Right renal cortex interstitium (tissue), 3 donors: ENCODE measurements at regions not wholly inside any gene's neighbourhood (a gene's known extent, or its start where the extent isn't known, plus 50 kb on each side); places are given as distances from the start of the nearest gene placed in this dataset.
"Not testable (repeated sequence)": the region's sequence is repeated elsewhere in the genome, so short reads cannot be mapped to it uniquely, and the experiment has no call there.

Experiments used
- DNase-seq, 3 donors: peaks; one replicate each; pipeline ENCODE4 v3.0.0-alpha.2; 2013; ENCODE audit warnings: low read depth in 3 of 3, low spot score in 2 of 3

GRCh38 chr10:111261081-111261615 is 184.3 kb downstream of the ADRA2A start:
- DNase-seq: no peak

- DNase-seq: no peak
Measured at GRCh38 chr10:111265341-111265740, 188.5 kb downstream of the ADRA2A start.

GRCh38 chr10:111266165-111266564 is 189.3 kb downstream of the ADRA2A start:
- no peak for DNase-seq

GRCh38 chr10:111267673-111268072 is 190.8 kb downstream of the ADRA2A start:
- no peak for DNase-seq

GRCh38 chr10:111273235-111273634 is 196.4 kb downstream of the ADRA2A start:
- DNase-seq: no peak

GRCh38 chr10:111273635-111274034 is 196.8 kb downstream of the ADRA2A start:
- no peak for DNase-seq

- DNase-seq: no peak
Measured at GRCh38 chr10:111275091-111275490, 198.3 kb downstream of the ADRA2A start.

GRCh38 chr10:111277661-111278060 is 200.8 kb downstream of the ADRA2A start:
- no peak for DNase-seq

- DNase-seq: no peak
Measured at GRCh38 chr10:111278266-111278665, 201.4 kb downstream of the ADRA2A start.

GRCh38 chr10:111281516-111281915 is 204.7 kb downstream of the ADRA2A start:
- no peak for DNase-seq

- DNase-seq: no peak
Measured at GRCh38 chr10:111289461-111289860, 212.6 kb downstream of the ADRA2A start.

- DNase-seq: no peak
Measured at GRCh38 chr10:111290649-111291048, 213.8 kb downstream of the ADRA2A start.

- no peak for DNase-seq
Measured at GRCh38 chr10:111295788-111296187, 219.0 kb downstream of the ADRA2A start.

- no peak for DNase-seq
Measured at GRCh38 chr10:111297351-111297848, 220.6 kb downstream of the ADRA2A start.

GRCh38 chr10:111298031-111298430 is 221.2 kb downstream of the ADRA2A start:
- no peak for DNase-seq

GRCh38 chr10:111299037-111299436 is 222.2 kb downstream of the ADRA2A start:
- DNase-seq: no peak

GRCh38 chr10:111303887-111304286 is 227.1 kb downstream of the ADRA2A start:
- DNase-seq: no peak

- peak in 2 of 3 donors; percentile 36 to 43 for DNase-seq
Measured at GRCh38 chr10:111316722-111317212, 239.9 kb downstream of the ADRA2A start.

GRCh38 chr10:111319866-111320265 is 243.0 kb downstream of the ADRA2A start:
- DNase-seq: no peak

GRCh38 chr10:111323389-111323966 is 246.6 kb downstream of the ADRA2A start:
- DNase-seq: no peak

GRCh38 chr10:111332174-111332573 is 255.3 kb downstream of the ADRA2A start:
- not testable (repeated sequence) for DNase-seq

- DNase-seq: no peak
Measured at GRCh38 chr10:111335826-111336225, 259.0 kb downstream of the ADRA2A start.

GRCh38 chr10:111338035-111338434 is 261.2 kb downstream of the ADRA2A start:
- no peak for DNase-seq
